H1 (cell line): ENCODE measurements at regions not wholly inside any gene's neighbourhood (a gene's known extent, or its start where the extent isn't known, plus 50 kb on each side); places are given as distances from the start of the nearest gene placed in this dataset.

Experiments used
- CTCF ChIA-PET: fragments of 300-600 bp; sonication (Branson Sonifier 250); formaldehyde crosslinking; loops from one replicate; lab custom pipeline; 2021; ENCODE audit not compliant: partially characterized antibody; lab: Charles Lee
- POLR2A ChIA-PET: fragments of 300-600 bp; sonication (Branson Sonifier 250); formaldehyde crosslinking; loops from one replicate; lab custom pipeline; 2021; ENCODE audit warnings: inconsistent platforms; ENCODE audit not compliant: partially characterized antibody; lab: Charles Lee
- DNase-seq, 2 experiments: peaks; one replicate each; pipeline versions ENCODE4 v3.0.0 to v3.0.0-alpha.2; 2010 to 2022; ENCODE audit warnings: low spot score in 2 of 2, low read depth in 1 of 2, mixed read lengths in 1 of 2
- FAIRE-seq: peaks from 2 replicates; lab custom pipeline; 2011; peaks lifted over from hg19 to GRCh38; lab: Jason Lieb, UNC
- H2AFZ ChIP-seq: 2 replicates; pipeline ENCODE4 v1.8.1; 2012; ENCODE audit warnings: low read length, inconsistent platforms
- H2AK5ac ChIP-seq: 2 replicates; pipeline ENCODE4 v1.6.1; 2013; ENCODE audit warnings: low read depth, low read length
- H2BK120ac ChIP-seq: replicated peaks from 2 replicates; pipeline ENCODE3; 2013; ENCODE audit warnings: low read depth, low read length, inconsistent platforms
- H2BK12ac ChIP-seq: 2 replicates; pipeline ENCODE4 v1.6.1; 2013; ENCODE audit warnings: low read depth, low read length
- H2BK15ac ChIP-seq: 2 replicates; pipeline ENCODE4 v1.6.1; 2013; ENCODE audit warnings: low read length
- H2BK20ac ChIP-seq: 2 replicates; pipeline ENCODE4 v1.6.1; 2013; ENCODE audit warnings: low read length
- H2BK5ac ChIP-seq: 2 replicates; pipeline ENCODE4 v1.6.1; 2013; ENCODE audit warnings: low read depth, low read length
- H3K14ac ChIP-seq: 2 replicates; pipeline ENCODE4 v1.6.1; 2013; ENCODE audit warnings: inconsistent platforms; ENCODE audit not compliant: insufficient read length
- H3K18ac ChIP-seq: 2 replicates; pipeline ENCODE4 v1.6.1; 2013; ENCODE audit warnings: low read length; ENCODE audit errors: extremely low read depth
- H3K23ac ChIP-seq: 2 replicates; pipeline ENCODE4 v1.6.1; 2013; ENCODE audit warnings: inconsistent platforms; ENCODE audit not compliant: insufficient read length
- H3K23me2 ChIP-seq: 2 replicates; pipeline ENCODE4 v1.6.1; 2013; ENCODE audit warnings: low read depth, low read length
- H3K27ac ChIP-seq: 2 replicates; pipeline ENCODE4 v1.6.1; 2011; ENCODE audit warnings: low read depth, low read length, inconsistent platforms
- H3K27me3 ChIP-seq, 4 experiments: replicated peaks in 1 of 4; 1 replicate in 1 of 4; 2 replicates in 3 of 4; pipeline versions ENCODE4 v1.6.1 to v1.8.1; 2011 to 2013; ENCODE audit warnings: low read length in 3 of 4, mild to moderate bottlenecking in 3 of 4, inconsistent platforms in 2 of 4, mixed read lengths in 2 of 4, moderate library complexity in 1 of 4; ENCODE audit not compliant: control insufficient read depth in 3 of 4, insufficient read depth in 3 of 4; ENCODE audit errors: extremely low read depth in 1 of 4
- H3K36me3 ChIP-seq, 4 experiments: 2 replicates each; pipeline versions ENCODE4 v1.6.1 to v1.8.1; 2011 to 2013; ENCODE audit warnings: mild to moderate bottlenecking in 4 of 4, low read length in 3 of 4, moderate library complexity in 2 of 4, control low read depth in 1 of 4, inconsistent platforms in 1 of 4; ENCODE audit not compliant: insufficient read depth in 4 of 4, control insufficient read depth in 2 of 4
- H3K4ac ChIP-seq: replicated peaks from 2 replicates; pipeline ENCODE3; 2013; ENCODE audit warnings: low read length, low read depth, mixed read lengths, inconsistent platforms; ENCODE audit not compliant: insufficient read length
- H3K4me1 ChIP-seq, 4 experiments: replicated peaks in 1 of 4; 1 replicate in 1 of 4; 2 replicates in 3 of 4; pipeline versions ENCODE4 v1.6.1 to v1.8.1; 2011 to 2013; ENCODE audit warnings: low read length in 3 of 4, inconsistent platforms in 2 of 4, mixed read lengths in 1 of 4; ENCODE audit not compliant: insufficient read depth in 4 of 4, control insufficient read depth in 3 of 4
- H3K4me2 ChIP-seq, 2 experiments: 2 replicates each; pipeline versions ENCODE4 v1.6.1 to v1.8.1; 2011 to 2013; ENCODE audit warnings: low read depth in 2 of 2, low read length in 2 of 2, control low read depth in 1 of 2, inconsistent platforms in 1 of 2, mild to moderate bottlenecking in 1 of 2; ENCODE audit not compliant: insufficient read depth in 1 of 2
- H3K4me3 ChIP-seq, 4 experiments: fragments of 200-600, 300-600 bp in 1 of 4; sonication (generic), shearing (Covaris generic), sonication (Bioruptor Twin) in 1 of 4; 2 replicates each; pipeline versions ENCODE4 v1.5.1 to v1.8.1; 2011 to 2016; ENCODE audit warnings: low read length in 4 of 4, low read depth in 3 of 4, control low read depth in 2 of 4, inconsistent platforms in 2 of 4, mild to moderate bottlenecking in 2 of 4, mixed read lengths in 1 of 4, moderate library complexity in 1 of 4; ENCODE audit not compliant: insufficient read depth in 2 of 4; ENCODE audit errors: extremely low read depth in 1 of 4
- H3K56ac ChIP-seq: replicated peaks from 2 replicates; pipeline ENCODE3; 2013; ENCODE audit warnings: low read depth, mild to moderate bottlenecking, mixed read lengths, low read length, inconsistent platforms; ENCODE audit not compliant: insufficient read length
- H3K79me1 ChIP-seq: 2 replicates; pipeline ENCODE4 v1.6.1; 2013; ENCODE audit warnings: low read depth, low read length, control low read depth
- H3K79me2 ChIP-seq, 2 experiments: 2 replicates each; pipeline versions ENCODE4 v1.6.1 to v1.8.1; 2012 to 2013; ENCODE audit warnings: low read length in 2 of 2, mild to moderate bottlenecking in 2 of 2, inconsistent platforms in 1 of 2; ENCODE audit not compliant: insufficient read depth in 2 of 2, control insufficient read depth in 1 of 2
- H3K9ac ChIP-seq, 4 experiments: replicated peaks in 1 of 4; 1 replicate in 1 of 4; 2 replicates in 3 of 4; pipeline versions ENCODE4 v1.6.1 to v1.8.1; 2011 to 2013; ENCODE audit warnings: low read depth in 3 of 4, low read length in 3 of 4, control low read depth in 2 of 4, mild to moderate bottlenecking in 2 of 4, moderate library complexity in 2 of 4, inconsistent platforms in 1 of 4; ENCODE audit errors: extremely low read depth in 1 of 4
- H3K9me3 ChIP-seq, 2 experiments: 2 replicates each; pipeline versions ENCODE4 v1.6.1 to v1.8.1; 2012 to 2013; ENCODE audit warnings: mild to moderate bottlenecking in 2 of 2, moderate library complexity in 2 of 2, control low read depth in 1 of 2, inconsistent platforms in 1 of 2, low read depth in 1 of 2, low read length in 1 of 2, mixed read lengths in 1 of 2; ENCODE audit not compliant: insufficient read depth in 2 of 2
- H4K20me1 ChIP-seq, 2 experiments: replicated peaks in 1 of 2; 2 replicates each; pipeline versions ENCODE3 to v1.8.1; 2011 to 2013; ENCODE audit warnings: inconsistent platforms in 2 of 2, low read length in 2 of 2, mild to moderate bottlenecking in 1 of 2; ENCODE audit not compliant: insufficient read depth in 2 of 2, control insufficient read depth in 1 of 2
- H4K5ac ChIP-seq: 2 replicates; pipeline ENCODE4 v1.6.1; 2013; ENCODE audit warnings: low read length, low read depth, mixed read lengths, inconsistent platforms; ENCODE audit not compliant: insufficient read length
- H4K8ac ChIP-seq: 2 replicates; pipeline ENCODE4 v1.8.0; 2013; ENCODE audit warnings: mild to moderate bottlenecking, moderate library complexity, low read length, inconsistent platforms; ENCODE audit not compliant: insufficient read depth; ENCODE audit errors: extremely low read depth
- H4K91ac ChIP-seq: replicated peaks from 2 replicates; pipeline ENCODE3; 2013; ENCODE audit warnings: low read length, mixed read lengths, inconsistent platforms; ENCODE audit not compliant: insufficient read length
- BACH1 ChIP-seq: IDR thresholded peaks from 2 replicates; pipeline ENCODE4 v1.6.1; 2012; ENCODE audit warnings: low read length, improper control_type of control experiment
- CHD1 ChIP-seq: IDR thresholded peaks from 2 replicates; pipeline ENCODE4 v1.6.1; 2012; ENCODE audit warnings: low read depth, low read length, improper control_type of control experiment
- CREB1 ChIP-seq: IDR thresholded peaks from 2 replicates; pipeline ENCODE4 v1.6.1; 2012; ENCODE audit warnings: inconsistent platforms
- EP300 ChIP-seq, 2 experiments: IDR thresholded peaks; 1 replicate in 1 of 2; 2 replicates in 1 of 2; pipeline ENCODE4 v1.6.1; 2011 to 2012; ENCODE audit warnings: low read depth in 2 of 2, low read length in 2 of 2, mild to moderate bottlenecking in 2 of 2, borderline replicate concordance in 1 of 2, inconsistent platforms in 1 of 2, moderate library complexity in 1 of 2
- HDAC6 ChIP-seq: IDR thresholded peaks from one replicate; pipeline ENCODE4 v1.7.1; 2012; ENCODE audit warnings: low read depth, mild to moderate bottlenecking, inconsistent platforms, low read length, moderate library complexity
- JUN ChIP-seq: IDR thresholded peaks from 2 replicates; pipeline ENCODE4 v1.6.1; 2011; ENCODE audit warnings: low read depth, mild to moderate bottlenecking, improper control_type of control experiment, low read length
- JUND ChIP-seq: IDR thresholded peaks from 2 replicates; pipeline ENCODE4 v1.6.1; 2011; ENCODE audit warnings: mild to moderate bottlenecking, improper control_type of control experiment, low read length
- POLR2A ChIP-seq, 2 experiments: IDR thresholded peaks; 1 replicate in 1 of 2; 2 replicates in 1 of 2; pipeline ENCODE4 v1.6.1; 2011; ENCODE audit warnings: low read depth in 2 of 2, low read length in 2 of 2, mild to moderate bottlenecking in 2 of 2; ENCODE audit errors: control extremely low read depth in 1 of 2
- RAD21 ChIP-seq, 2 experiments: IDR thresholded peaks in 1 of 2; conservative IDR thresholded peaks in 1 of 2; 2 replicates each; pipeline ENCODE4 v1.6.1; 2011; ENCODE audit warnings: low read depth in 2 of 2, low read length in 2 of 2, improper control_type of control experiment in 1 of 2, inconsistent platforms in 1 of 2, mild to moderate bottlenecking in 1 of 2, moderate library complexity in 1 of 2
- SAP30 ChIP-seq: fragments of 300-600 bp; sonication (generic); IDR thresholded peaks from 2 replicates; pipeline ENCODE4 v1.7.1; 2012; ENCODE audit warnings: low read length, moderate library complexity, mild to moderate bottlenecking, inconsistent platforms; ENCODE audit not compliant: insufficient read depth, insufficient replicate concordance
- SIRT6 ChIP-seq: IDR thresholded peaks from one replicate; pipeline ENCODE4 v1.7.1; 2012; ENCODE audit warnings: low read length, inconsistent platforms
- TBP ChIP-seq: IDR thresholded peaks from 2 replicates; pipeline ENCODE4 v1.6.1; 2011; ENCODE audit warnings: low read depth, low read length, improper control_type of control experiment
- WGBS, 2 experiments: shearing (Covaris generic) in 1 of 2; methylation state at CpG; one replicate each; pipeline versions ENCODE4 v1.1.6 to v1.1.7; 2013 to 2015; ENCODE audit warnings: low lambda C conversion rate in 2 of 2, mixed read lengths in 2 of 2, inconsistent platforms in 1 of 2, low coverage in 1 of 2, missing lambda C conversion rate in 1 of 2; ENCODE audit not compliant: insufficient replicate concordance in 2 of 2, insufficient coverage in 1 of 2, insufficient read length in 1 of 2; ENCODE audit errors: extremely low coverage in 1 of 2, missing lambda C conversion rate in 1 of 2; 5-methylcytosine and 5-hydroxymethylcytosine counted together
- TF ChIP-seq, protein P1 (sequence below): IDR thresholded peaks from 2 replicates; pipeline ENCODE4 v1.6.1; 2012; ENCODE audit warnings: low read length, inconsistent platforms

DNA sequence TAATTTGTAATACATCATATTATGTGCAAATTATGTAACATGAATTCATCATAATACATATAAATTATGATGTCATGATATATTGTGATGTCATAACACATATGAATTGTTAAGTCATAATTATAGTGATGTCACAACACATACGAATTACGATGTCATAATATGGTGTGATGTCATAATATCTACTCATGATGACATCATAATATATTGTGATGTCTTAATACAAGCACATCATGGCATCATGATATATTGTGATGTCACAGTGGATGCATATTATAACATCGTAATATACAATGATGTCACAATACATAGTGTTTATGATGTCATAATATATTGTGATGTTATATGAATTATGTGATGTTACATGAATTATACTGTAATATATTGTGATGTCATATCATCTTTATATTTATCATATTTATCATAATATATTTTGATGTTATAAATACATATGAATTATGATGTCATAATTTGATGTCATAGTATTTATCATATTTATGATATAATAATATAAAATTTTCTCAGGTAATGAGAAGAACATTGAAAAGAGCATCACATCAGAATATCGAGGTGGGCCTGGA is 1793.0 kb downstream of the TP53TG3F start:
- Histone ChIP-seq H3K4me3 (no peak overlapping the region), H3K36me3 (no peaks in the 10 kb centered on the region), H2AK5ac (no peak overlapping the region), H3K23ac (no peak overlapping the region), H3K9ac (no peak overlapping the region), H3K79me2 (no peaks in the 10 kb centered on the region), H3K79me1 (no peaks in the 10 kb centered on the region), H3K27me3 (no peaks in the 10 kb centered on the region), H2BK12ac (no peak overlapping the region), H3K14ac (no peak overlapping the region), H3K9me3 (peaks cover 30 to 62% of the 10 kb centered on the region in 2 experiments), H3K4me1 (no peaks in the 10 kb centered on the region), H2BK5ac (no peak overlapping the region), H4K5ac (no peak overlapping the region), H2BK20ac (no peak overlapping the region), H3K4me2 (no peak overlapping the region), H3K27ac (no peak overlapping the region), H4K20me1 (no peaks in the 10 kb centered on the region), H4K8ac (no peak overlapping the region), H4K91ac (no peak overlapping the region), H2BK120ac (no peak overlapping the region), H3K4ac (no peak overlapping the region), H3K23me2 (no peaks in the 10 kb centered on the region), H3K56ac (no peak overlapping the region), H3K18ac (no peak overlapping the region), H2BK15ac (no peak overlapping the region), H2AFZ (no peak overlapping the region)
- ChIA-PET POLR2A (no interaction called here), CTCF (no interaction called here)
- DNase-seq (no peak), FAIRE-seq (no peak)
- 91% methylated on average over 4 of the region's 4 CpGs; no CpG with 5 or more reads in 1 of the 2 experiments for WGBS, 2 experiments
- TF ChIP-seq SIRT6 (no peak), JUN (no peak), HDAC6 (no peak), CHD1 (no peak), TBP (no peak), JUND (no peak), CREB1 (no peak), SAP30 (no peak), POLR2A (IDR thresholded peaks at IDR 0.05; ENCODE audit: control extremely low read depth in 1 of 2, low read depth in 2 of 2, low read length in 2 of 2) (no peak), EP300 (IDR thresholded peaks at IDR 0.05; ENCODE audit: borderline replicate concordance in 1 of 2, low read depth in 2 of 2, low read length in 2 of 2) (no peak), BACH1 (no peak), RAD21 (IDR thresholded peaks at IDR 0.05 in 1 of 2, conservative IDR thresholded peaks at IDR 0.05 in 1 of 2; ENCODE audit: low read depth in 2 of 2, low read length in 2 of 2) (no peak)
- TF ChIP-seq, protein P1, sequence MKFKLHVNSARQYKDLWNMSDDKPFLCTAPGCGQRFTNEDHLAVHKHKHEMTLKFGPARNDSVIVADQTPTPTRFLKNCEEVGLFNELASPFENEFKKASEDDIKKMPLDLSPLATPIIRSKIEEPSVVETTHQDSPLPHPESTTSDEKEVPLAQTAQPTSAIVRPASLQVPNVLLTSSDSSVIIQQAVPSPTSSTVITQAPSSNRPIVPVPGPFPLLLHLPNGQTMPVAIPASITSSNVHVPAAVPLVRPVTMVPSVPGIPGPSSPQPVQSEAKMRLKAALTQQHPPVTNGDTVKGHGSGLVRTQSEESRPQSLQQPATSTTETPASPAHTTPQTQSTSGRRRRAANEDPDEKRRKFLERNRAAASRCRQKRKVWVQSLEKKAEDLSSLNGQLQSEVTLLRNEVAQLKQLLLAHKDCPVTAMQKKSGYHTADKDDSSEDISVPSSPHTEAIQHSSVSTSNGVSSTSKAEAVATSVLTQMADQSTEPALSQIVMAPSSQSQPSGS: no peak
